Kidney epithelial cell (primary cell): ENCODE measurements at regions not wholly inside any gene's neighbourhood (a gene's known extent, or its start where the extent isn't known, plus 50 kb on each side); places are given as distances from the start of the nearest gene placed in this dataset.

Source experiments
- DNase-seq: peaks from one replicate; pipeline ENCODE4 v3.0.0-alpha.2; 2010; ENCODE audit warnings: low read depth
- H3K27me3 ChIP-seq: 2 replicates; pipeline ENCODE4 v1.6.0; 2011; ENCODE audit warnings: low read length; ENCODE audit not compliant: control insufficient read depth, insufficient read depth
- H3K36me3 ChIP-seq: 2 replicates; pipeline ENCODE4 v1.5.1; 2011; ENCODE audit warnings: low read length; ENCODE audit not compliant: control insufficient read depth, insufficient read depth
- H3K4me3 ChIP-seq: 2 replicates; pipeline ENCODE4 v1.5.1; 2011; ENCODE audit warnings: low read depth, mild to moderate bottlenecking, control low read depth, low read length
- CTCF ChIP-seq: IDR thresholded peaks from 2 replicates; pipeline ENCODE4 v1.5.1; 2011; ENCODE audit warnings: mild to moderate bottlenecking, moderate library complexity, low read length, control low read depth, inconsistent platforms; ENCODE audit not compliant: insufficient read depth, poor library complexity, severe bottlenecking

- DNase-seq: no peak
- Histone ChIP-seq H3K4me3 (no peak overlapping the region), H3K36me3 (no peaks in the 10 kb centered on the region), H3K27me3 (no peaks in the 10 kb centered on the region)
- TF ChIP-seq CTCF: no peak
Measured at GRCh38 chr22:48077699-48078098, 1315.2 kb downstream of the TBC1D22A start.

GRCh38 chr22:48076008-48076407 is 1313.6 kb downstream of the TBC1D22A start:
- H3K36me3 ChIP-seq: no peaks in the 10 kb centered on the region
- H3K27me3 ChIP-seq: no peaks in the 10 kb centered on the region
- no peak overlapping the region for H3K4me3 ChIP-seq
- DNase-seq: no peak
- TF ChIP-seq CTCF: no peak

- no peak for DNase-seq
- Histone ChIP-seq H3K27me3 (no peaks in the 10 kb centered on the region), H3K36me3 (no peaks in the 10 kb centered on the region), H3K4me3 (no peak overlapping the region)
- no peak for TF ChIP-seq CTCF
Measured at GRCh38 chr22:48075604-48076003, 1313.2 kb downstream of the TBC1D22A start.

GRCh38 chr22:48072777-48073176 is 1310.3 kb downstream of the TBC1D22A start:
- Histone ChIP-seq H3K36me3 (no peaks in the 10 kb centered on the region), H3K27me3 (no peaks in the 10 kb centered on the region), H3K4me3 (no peak overlapping the region)
- no peak for DNase-seq
- TF ChIP-seq CTCF: no peak

- no peak for DNase-seq
- Histone ChIP-seq H3K36me3 (no peaks in the 10 kb centered on the region), H3K4me3 (no peak overlapping the region), H3K27me3 (no peaks in the 10 kb centered on the region)
- no peak for TF ChIP-seq CTCF
Measured at GRCh38 chr22:48071828-48072227, 1309.4 kb downstream of the TBC1D22A start.

- no peak for TF ChIP-seq CTCF
- Histone ChIP-seq H3K36me3 (no peaks in the 10 kb centered on the region), H3K4me3 (no peak overlapping the region), H3K27me3 (no peaks in the 10 kb centered on the region)
- DNase-seq: no peak
Measured at GRCh38 chr22:48071305-48071704, 1308.9 kb downstream of the TBC1D22A start.
